ENCODE measurements at regions not wholly inside any gene's neighbourhood (a gene's known extent, or its start where the extent isn't known, plus 50 kb on each side); places are given as distances from the start of the nearest gene placed in this dataset.
A peak's percentile ranks its signal among the peaks of the same experiment; 100 is the strongest.
"Not testable (repeated sequence)": the region's sequence is repeated elsewhere in the genome, so short reads cannot be mapped to it uniquely, and the experiment has no call there.

- no peak for DNase-seq
These were observed 169.2 kb upstream of the PLXNC1 start for GRCh38 chr12:93979189-93979588.

GRCh38 chr12:93980711-93981110 is 167.7 kb upstream of the PLXNC1 start:
- peak; percentile 75 for DNase-seq

- no peak for DNase-seq
These were observed 167.0 kb upstream of the PLXNC1 start for GRCh38 chr12:93981411-93981810.

GRCh38 chr12:93982771-93983315 is 165.5 kb upstream of the PLXNC1 start:
- DNase-seq: peak; percentile 72

GRCh38 chr12:93984005-93984404 is 164.4 kb upstream of the PLXNC1 start:
- no peak for DNase-seq

GRCh38 chr12:93989949-93990348 is 158.4 kb upstream of the PLXNC1 start:
- DNase-seq: no peak

- peak; percentile 79 for DNase-seq
These were observed 157.3 kb upstream of the PLXNC1 start for GRCh38 chr12:93990832-93991803.

GRCh38 chr12:93991829-93992461 is 156.4 kb upstream of the PLXNC1 start:
- DNase-seq: peak; percentile 59

- DNase-seq: no peak
These were observed 153.7 kb upstream of the PLXNC1 start for GRCh38 chr12:93994721-93995120.

- no peak for DNase-seq
These were observed 152.1 kb upstream of the PLXNC1 start for GRCh38 chr12:93996321-93996720.

- DNase-seq: no peak
These were observed 146.7 kb upstream of the PLXNC1 start for GRCh38 chr12:94001691-94002090.

- DNase-seq: not testable (repeated sequence)
These were observed 145.5 kb upstream of the PLXNC1 start for GRCh38 chr12:94002925-94003324.

GRCh38 chr12:94007833-94008232 is 140.5 kb upstream of the PLXNC1 start:
- not testable (repeated sequence) for DNase-seq

- no peak for DNase-seq
These were observed 138.1 kb upstream of the PLXNC1 start for GRCh38 chr12:94010307-94010706.

GRCh38 chr12:94012071-94012470 is 136.3 kb upstream of the PLXNC1 start:
- DNase-seq: peak; percentile 64

GRCh38 chr12:94012590-94012989 is 135.8 kb upstream of the PLXNC1 start:
- no peak for DNase-seq

- DNase-seq: not testable (repeated sequence)
These were observed 131.1 kb upstream of the PLXNC1 start for GRCh38 chr12:94017247-94017646.

- no peak for DNase-seq
These were observed 128.0 kb upstream of the PLXNC1 start for GRCh38 chr12:94020335-94020734.

GRCh38 chr12:94023879-94024278 is 124.5 kb upstream of the PLXNC1 start:
- DNase-seq: no peak

GRCh38 chr12:94025068-94025467 is 123.3 kb upstream of the PLXNC1 start:
- no peak for DNase-seq

GRCh38 chr12:94025756-94026155 is 122.6 kb upstream of the PLXNC1 start:
- DNase-seq: peak; percentile 61

GRCh38 chr12:94026596-94026995 is 121.8 kb upstream of the PLXNC1 start:
- peak; percentile 66 for DNase-seq

- DNase-seq: no peak
These were observed 120.8 kb upstream of the PLXNC1 start for GRCh38 chr12:94027561-94027960.
